ENCODE measurements at regions not wholly inside any gene's neighbourhood (a gene's known extent, or its start where the extent isn't known, plus 50 kb on each side); places are given as distances from the start of the nearest gene placed in this dataset.

- peaks cover 0 to 4% of the 10 kb centered on the region in 2 donors for H3K4me1 ChIP-seq
- 89 to 93% methylated on average over 2 of the region's 2 CpGs for whole genome bisulfite sequencing, 2 donors
These were observed 157.7 kb downstream of the CEP120 start for GRCh38 chr5:123265551-123265950.

GRCh38 chr5:123264394-123264793, 158.8 kb downstream of the CEP120 start:
- intact Hi-C loops (cut with DNase I), result no loop called here
- WGBS, 2 donors, result 37 to 43% methylated on average over 2 of the region's 2 CpGs
- Histone ChIP-seq H3K27me3 (no peaks in the 10 kb centered on the region), H3K4me3 (replicated peaks in 1 of 3) (no peak overlapping the region), H3K36me3 (no peaks in the 10 kb centered on the region), H3K4me1 (peaks cover 0 to 4% of the 10 kb centered on the region in 2 donors), H3K27ac (no peak overlapping the region), H3K9me3 (no peaks in the 10 kb centered on the region)
- DNase-seq, result no peak
- TF ChIP-seq POLR2A (IDR thresholded peaks at IDR 0.05), result no peak
- TF ChIP-seq CTCF (IDR thresholded peaks at IDR 0.05), result no peak

More at GRCh38 chr5:123265551-123265950, 157.7 kb downstream of the CEP120 start:
- TF ChIP-seq POLR2A (IDR thresholded peaks at IDR 0.05) (no peak), CTCF (IDR thresholded peaks at IDR 0.05) (no peak)
- H3K36me3 ChIP-seq, result no peaks in the 10 kb centered on the region
- no peak for DNase-seq
- no peak overlapping the region for H3K4me3 ChIP-seq (replicated peaks in 1 of 3)
- H3K27ac ChIP-seq, result no peak overlapping the region
- no peaks in the 10 kb centered on the region for H3K9me3 ChIP-seq
- intact Hi-C loops (cut with DNase I), result no loop called here
- no peaks in the 10 kb centered on the region for H3K27me3 ChIP-seq

GRCh38 chr5:123263859-123264258, 159.3 kb downstream of the CEP120 start:
- no peak overlapping the region for H3K27ac ChIP-seq
- DNase-seq, result no peak
- H3K9me3 ChIP-seq, result no peaks in the 10 kb centered on the region
- peaks cover 0 to 4% of the 10 kb centered on the region in 2 donors for H3K4me1 ChIP-seq
- no peaks in the 10 kb centered on the region for H3K27me3 ChIP-seq
- H3K36me3 ChIP-seq, result no peaks in the 10 kb centered on the region
- 83 to 89% methylated on average over 2 of the region's 2 CpGs for WGBS, 2 donors
- H3K4me3 ChIP-seq (replicated peaks in 1 of 3), result no peak overlapping the region
- intact Hi-C loops (cut with DNase I), result no loop called here
- TF ChIP-seq POLR2A (IDR thresholded peaks at IDR 0.05) (no peak), CTCF (IDR thresholded peaks at IDR 0.05) (no peak)

- Histone ChIP-seq H3K36me3 (no peaks in the 10 kb centered on the region), H3K27ac (no peak overlapping the region), H3K9me3 (no peaks in the 10 kb centered on the region), H3K27me3 (no peaks in the 10 kb centered on the region), H3K4me1 (peaks cover 0 to 4% of the 10 kb centered on the region in 2 donors), H3K4me3 (replicated peaks in 1 of 3) (no peak overlapping the region)
- intact Hi-C loops (cut with DNase I), result no loop called here
- WGBS, 2 donors, result 61 to 66% methylated on average over 7 of the region's 7 CpGs
- DNase-seq, result no peak
- TF ChIP-seq CTCF (IDR thresholded peaks at IDR 0.05) (no peak), POLR2A (IDR thresholded peaks at IDR 0.05) (no peak)
These were observed 160.9 kb downstream of the CEP120 start for GRCh38 chr5:123262216-123262823.

- intact Hi-C loops (cut with DNase I), result no loop called here
- Histone ChIP-seq H3K27me3 (no peaks in the 10 kb centered on the region), H3K36me3 (no peaks in the 10 kb centered on the region), H3K27ac (no peak overlapping the region), H3K9me3 (no peaks in the 10 kb centered on the region), H3K4me3 (replicated peaks in 1 of 3) (no peak overlapping the region), H3K4me1 (peaks cover 0 to 4% of the 10 kb centered on the region in 2 donors)
- WGBS, 2 donors, result 85 to 95% methylated on average over 1 of the region's 1 CpG
- no peak for DNase-seq
- TF ChIP-seq CTCF (IDR thresholded peaks at IDR 0.05) (no peak), POLR2A (IDR thresholded peaks at IDR 0.05) (no peak)
These were observed 161.5 kb downstream of the CEP120 start for GRCh38 chr5:123261752-123262151.
